ENCODE measurements at regions not wholly inside any gene's neighbourhood (a gene's known extent, or its start where the extent isn't known, plus 50 kb on each side); places are given as distances from the start of the nearest gene placed in this dataset.

GRCh38 chr18:37838083-37838482 lies 272.5 kb upstream of the CELF4 start:
- TF ChIP-seq TARDBP (IDR thresholded peaks at IDR 0.05) = no peak
- TF ChIP-seq ZNF384 (IDR thresholded peaks at IDR 0.05) = no peak
- TF ChIP-seq BHLHE40 (IDR thresholded peaks at IDR 0.05; ENCODE audit: borderline replicate concordance) = no peak
- TF ChIP-seq ELF4 (IDR thresholded peaks at IDR 0.05) = no peak
- TF ChIP-seq FOXA1 (IDR thresholded peaks at IDR 0.05) = no peak
- no peak for TF ChIP-seq PKNOX1 (IDR thresholded peaks at IDR 0.05)

Data from HEK293T (cell line).